Suppressor macrophage (primary cell): ENCODE measurements at regions not wholly inside any gene's neighbourhood (a gene's known extent, or its start where the extent isn't known, plus 50 kb on each side); places are given as distances from the start of the nearest gene placed in this dataset.
A peak's percentile ranks its signal among the peaks of the same experiment; 100 is the strongest.

Source experiments
- DNase-seq, 4 experiments: peaks; one replicate each; pipeline ENCODE4 v3.0.0-alpha.2; 2020 to 2022

- DNase-seq, result peak in 1 of 4 experiments; percentile 1
These were observed 166.9 kb downstream of the OLFM1 start for GRCh38 chr9:135254176-135255032.

- peak in 1 of 4 experiments; percentile 1 for DNase-seq
These were observed 167.8 kb downstream of the OLFM1 start for GRCh38 chr9:135255033-135255840.

GRCh38 chr9:135255841-135256580 is 168.5 kb downstream of the OLFM1 start:
- DNase-seq, result no peak

- no peak for DNase-seq
These were observed 169.3 kb downstream of the OLFM1 start for GRCh38 chr9:135256581-135257354.

GRCh38 chr9:135258461-135258860 is 171.0 kb downstream of the OLFM1 start:
- no peak for DNase-seq

GRCh38 chr9:135259273-135259672 is 171.8 kb downstream of the OLFM1 start:
- DNase-seq, result no peak

GRCh38 chr9:135260221-135261180 is 173.0 kb downstream of the OLFM1 start:
- no peak for DNase-seq

GRCh38 chr9:135262248-135262647 is 174.8 kb downstream of the OLFM1 start:
- no peak for DNase-seq

- no peak for DNase-seq
These were observed 176.0 kb downstream of the OLFM1 start for GRCh38 chr9:135263511-135263910.

- no peak for DNase-seq
These were observed 178.5 kb downstream of the OLFM1 start for GRCh38 chr9:135265931-135266330.

GRCh38 chr9:135267191-135267809 is 179.8 kb downstream of the OLFM1 start:
- no peak for DNase-seq

GRCh38 chr9:135268031-135268430 is 180.6 kb downstream of the OLFM1 start:
- no peak for DNase-seq

GRCh38 chr9:135268981-135269380 is 181.5 kb downstream of the OLFM1 start:
- DNase-seq, result no peak

GRCh38 chr9:135269912-135270830 is 182.7 kb downstream of the OLFM1 start:
- no peak for DNase-seq

GRCh38 chr9:135271425-135271824 is 184.0 kb downstream of the OLFM1 start:
- DNase-seq, result no peak

GRCh38 chr9:135272608-135273007 is 185.1 kb downstream of the OLFM1 start:
- DNase-seq, result no peak

GRCh38 chr9:135273008-135273407 is 185.5 kb downstream of the OLFM1 start:
- no peak for DNase-seq

GRCh38 chr9:135275163-135275562 is 187.7 kb downstream of the OLFM1 start:
- no peak for DNase-seq

- no peak for DNase-seq
These were observed 188.3 kb downstream of the OLFM1 start for GRCh38 chr9:135275571-135276289.
